Neural progenitor cell (in vitro differentiated cells): ENCODE measurements at regions not wholly inside any gene's neighbourhood (a gene's known extent, or its start where the extent isn't known, plus 50 kb on each side); places are given as distances from the start of the nearest gene placed in this dataset.

Experiments
- DNase-seq: peaks from one replicate; pipeline ENCODE4 v3.0.0-alpha.2; 2016; ENCODE audit warnings: low spot score
- H2AFZ ChIP-seq: fragments of 200-600 bp; sonication (generic); replicated peaks from 2 replicates; pipeline ENCODE4 v1.6.1; 2016; ENCODE audit warnings: antibody characterized with exemption
- H3F3A ChIP-seq: fragments of 200-600 bp; sonication (generic); 2 replicates; pipeline ENCODE4 v1.6.1; 2016; ENCODE audit warnings: antibody characterized with exemption, low read depth
- H3K27ac ChIP-seq: fragments of 200-600 bp; sonication (generic); 2 replicates; pipeline ENCODE4 v1.5.1; 2016; ENCODE audit warnings: mild to moderate bottlenecking
- H3K27me3 ChIP-seq: fragments of 200-600 bp; sonication (generic); 2 replicates; pipeline ENCODE4 v1.6.1; 2016; ENCODE audit warnings: mild to moderate bottlenecking, moderate library complexity
- H3K36me3 ChIP-seq: fragments of 200-600 bp; sonication (generic); 2 replicates; pipeline ENCODE4 v1.5.1; 2016
- H3K4me1 ChIP-seq: fragments of 200-600 bp; sonication (generic); 2 replicates; pipeline ENCODE4 v1.6.1; 2016; ENCODE audit warnings: mixed run types
- H3K4me2 ChIP-seq: fragments of 200-600 bp; sonication (generic); 2 replicates; pipeline ENCODE4 v1.6.1; 2016
- H3K4me3 ChIP-seq: fragments of 200-600 bp; sonication (generic); 2 replicates; pipeline ENCODE4 v1.5.1; 2016
- H3K79me2 ChIP-seq: fragments of 200-600 bp; sonication (generic); 2 replicates; pipeline ENCODE4 v1.6.1; 2016; ENCODE audit warnings: low read depth
- H3K9ac ChIP-seq: fragments of 200-600 bp; sonication (generic); 2 replicates; pipeline ENCODE4 v1.6.1; 2016
- H3K9me3 ChIP-seq: fragments of 200-600 bp; sonication (generic); 2 replicates; pipeline ENCODE4 v1.5.1; 2016; ENCODE audit warnings: low read depth
- H4K20me1 ChIP-seq: fragments of 200-600 bp; sonication (generic); 2 replicates; pipeline ENCODE4 v1.6.1; 2016; ENCODE audit warnings: low read depth
- H3K27ac Mint-ChIP-seq: 3 replicates; pipeline ENCODE4 v1.8.0; 2021; ENCODE audit warnings: mixed read lengths
- H3K27me3 Mint-ChIP-seq: 2 replicates; pipeline ENCODE4 v1.8.0; 2022; ENCODE audit warnings: low read depth, mild to moderate bottlenecking, inconsistent platforms, moderate library complexity, mixed read lengths; ENCODE audit not compliant: insufficient read depth
- H3K36me3 Mint-ChIP-seq: 3 replicates; pipeline ENCODE4 v1.8.0; 2021; ENCODE audit warnings: mixed read lengths
- H3K4me1 Mint-ChIP-seq: 3 replicates; pipeline ENCODE4 v1.8.0; 2021; ENCODE audit warnings: mixed read lengths
- H3K4me3 Mint-ChIP-seq: 3 replicates; pipeline ENCODE4 v1.8.0; 2021; ENCODE audit warnings: mild to moderate bottlenecking, moderate library complexity, mixed read lengths
- H3K9me3 Mint-ChIP-seq: 3 replicates; pipeline ENCODE4 v1.8.0; 2020; ENCODE audit warnings: mixed read lengths
- EZH2 ChIP-seq: fragments of 200-600 bp; sonication (generic); IDR thresholded peaks from 2 replicates; pipeline ENCODE4 v1.6.1; 2017; ENCODE audit warnings: antibody characterized with exemption, mild to moderate bottlenecking, moderate library complexity
- EZH2phosphoT487 ChIP-seq: fragments of 200-600 bp; sonication (generic); IDR thresholded peaks from 2 replicates; pipeline ENCODE4 v1.6.1; 2017; ENCODE audit warnings: antibody characterized with exemption
- TF ChIP-seq, protein P1 (sequence below): fragments of 200-600 bp; sonication (generic); IDR thresholded peaks from 2 replicates; pipeline ENCODE4 v1.5.1; 2017; ENCODE audit warnings: antibody characterized with exemption, mild to moderate bottlenecking

DNA sequence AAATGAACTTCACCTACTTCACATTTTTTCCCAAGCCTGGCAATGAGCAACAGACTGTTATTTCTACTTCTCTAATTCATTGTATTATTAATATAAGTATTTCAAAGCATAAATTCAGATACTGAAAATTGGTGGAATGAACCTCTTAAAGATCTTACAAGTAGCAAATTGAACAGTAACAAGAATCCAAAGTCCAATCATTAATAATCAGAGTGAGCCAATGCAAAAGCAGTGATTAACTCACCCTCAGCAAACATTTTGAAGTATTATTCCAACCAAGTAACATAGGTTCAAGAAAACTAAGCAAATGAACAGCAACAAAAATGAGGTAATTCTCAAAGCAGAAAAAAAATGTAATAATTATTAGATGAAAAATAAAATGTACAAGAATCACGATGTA lies 288.1 kb upstream of the ZC3H15 start:
- no peak overlapping the region for H3K4me3 Mint-ChIP-seq
- no peaks in the 10 kb centered on the region for H3K79me2 ChIP-seq
- H3K27me3 ChIP-seq: no peaks in the 10 kb centered on the region
- no peak overlapping the region for H2AFZ ChIP-seq
- H3K4me1 Mint-ChIP-seq: no peaks in the 10 kb centered on the region
- H3K27me3 Mint-ChIP-seq: no peaks in the 10 kb centered on the region
- no peaks in the 10 kb centered on the region for H3K9me3 Mint-ChIP-seq
- peaks cover 6% of the 10 kb centered on the region for H3K4me1 ChIP-seq
- no peaks in the 10 kb centered on the region for H3K36me3 Mint-ChIP-seq
- no peak overlapping the region for H3K27ac Mint-ChIP-seq
- no peaks in the 10 kb centered on the region for H3F3A ChIP-seq
- no peak overlapping the region for H3K4me2 ChIP-seq
- H3K36me3 ChIP-seq: no peaks in the 10 kb centered on the region
- H3K27ac ChIP-seq: no peak overlapping the region
- H3K9me3 ChIP-seq: no peaks in the 10 kb centered on the region
- no peak for DNase-seq
- no peak overlapping the region for H3K4me3 ChIP-seq
- no peak overlapping the region for H3K9ac ChIP-seq
- H4K20me1 ChIP-seq: no peaks in the 10 kb centered on the region
- no peak for TF ChIP-seq EZH2
- TF ChIP-seq EZH2phosphoT487: no peak
- TF ChIP-seq, protein P1, sequence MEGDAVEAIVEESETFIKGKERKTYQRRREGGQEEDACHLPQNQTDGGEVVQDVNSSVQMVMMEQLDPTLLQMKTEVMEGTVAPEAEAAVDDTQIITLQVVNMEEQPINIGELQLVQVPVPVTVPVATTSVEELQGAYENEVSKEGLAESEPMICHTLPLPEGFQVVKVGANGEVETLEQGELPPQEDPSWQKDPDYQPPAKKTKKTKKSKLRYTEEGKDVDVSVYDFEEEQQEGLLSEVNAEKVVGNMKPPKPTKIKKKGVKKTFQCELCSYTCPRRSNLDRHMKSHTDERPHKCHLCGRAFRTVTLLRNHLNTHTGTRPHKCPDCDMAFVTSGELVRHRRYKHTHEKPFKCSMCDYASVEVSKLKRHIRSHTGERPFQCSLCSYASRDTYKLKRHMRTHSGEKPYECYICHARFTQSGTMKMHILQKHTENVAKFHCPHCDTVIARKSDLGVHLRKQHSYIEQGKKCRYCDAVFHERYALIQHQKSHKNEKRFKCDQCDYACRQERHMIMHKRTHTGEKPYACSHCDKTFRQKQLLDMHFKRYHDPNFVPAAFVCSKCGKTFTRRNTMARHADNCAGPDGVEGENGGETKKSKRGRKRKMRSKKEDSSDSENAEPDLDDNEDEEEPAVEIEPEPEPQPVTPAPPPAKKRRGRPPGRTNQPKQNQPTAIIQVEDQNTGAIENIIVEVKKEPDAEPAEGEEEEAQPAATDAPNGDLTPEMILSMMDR: no peak

DNA sequence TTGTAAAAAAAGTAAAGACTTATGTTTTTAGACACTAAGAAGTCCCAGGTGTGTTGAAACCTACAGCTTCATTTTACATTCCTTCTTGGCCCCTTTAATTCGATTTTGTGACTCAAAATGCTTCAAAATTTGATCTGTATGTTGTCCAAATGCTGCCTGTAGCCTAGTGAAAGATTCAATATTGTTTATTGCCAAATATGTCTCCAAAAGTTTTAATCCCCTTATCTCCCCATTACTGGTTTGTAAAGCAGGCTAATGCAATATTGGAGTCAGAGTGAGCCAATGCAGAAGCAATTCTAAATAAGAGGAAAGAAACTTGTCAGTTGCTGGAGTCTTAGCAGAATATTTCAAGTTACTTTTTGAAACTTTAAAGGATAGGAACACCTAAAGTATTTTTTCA lies 287.0 kb upstream of the ZC3H15 start:
- no peaks in the 10 kb centered on the region for H3F3A ChIP-seq
- H3K4me3 Mint-ChIP-seq: no peak overlapping the region
- H3K36me3 ChIP-seq: no peaks in the 10 kb centered on the region
- H3K4me1 ChIP-seq: peaks cover 6% of the 10 kb centered on the region
- H4K20me1 ChIP-seq: no peaks in the 10 kb centered on the region
- H3K36me3 Mint-ChIP-seq: no peaks in the 10 kb centered on the region
- H3K9ac ChIP-seq: no peak overlapping the region
- no peaks in the 10 kb centered on the region for H3K9me3 Mint-ChIP-seq
- H3K27ac ChIP-seq: peak overlapping the region; percentile 15
- H3K79me2 ChIP-seq: no peaks in the 10 kb centered on the region
- no peaks in the 10 kb centered on the region for H3K4me1 Mint-ChIP-seq
- H3K27ac Mint-ChIP-seq: no peak overlapping the region
- H2AFZ ChIP-seq: no peak overlapping the region
- H3K27me3 Mint-ChIP-seq: no peaks in the 10 kb centered on the region
- H3K27me3 ChIP-seq: no peaks in the 10 kb centered on the region
- TF ChIP-seq EZH2phosphoT487 (no peak), EZH2 (no peak)
- TF ChIP-seq, protein P1: no peak
- no peaks in the 10 kb centered on the region for H3K9me3 ChIP-seq
- no peak overlapping the region for H3K4me3 ChIP-seq
- DNase-seq: no peak
- no peak overlapping the region for H3K4me2 ChIP-seq

GRCh38 chr2:186201371-186201770 lies 284.7 kb upstream of the ZC3H15 start:
- H4K20me1 ChIP-seq: no peaks in the 10 kb centered on the region
- no peak overlapping the region for H2AFZ ChIP-seq
- H3K79me2 ChIP-seq: no peaks in the 10 kb centered on the region
- TF ChIP-seq, protein P1: no peak
- TF ChIP-seq EZH2: no peak
- TF ChIP-seq EZH2phosphoT487: no peak
- no peaks in the 10 kb centered on the region for H3K27me3 ChIP-seq
- no peak overlapping the region for H3K27ac ChIP-seq
- H3F3A ChIP-seq: no peaks in the 10 kb centered on the region
- Mint-ChIP-seq H3K9me3 (no peaks in the 10 kb centered on the region), H3K27me3 (no peaks in the 10 kb centered on the region), H3K4me3 (no peak overlapping the region), H3K27ac (no peak overlapping the region), H3K4me1 (no peaks in the 10 kb centered on the region), H3K36me3 (no peaks in the 10 kb centered on the region)
- DNase-seq: peak; percentile 15
- H3K36me3 ChIP-seq: no peaks in the 10 kb centered on the region
- no peak overlapping the region for H3K4me2 ChIP-seq
- no peaks in the 10 kb centered on the region for H3K9me3 ChIP-seq
- no peak overlapping the region for H3K9ac ChIP-seq
- peaks cover 6% of the 10 kb centered on the region for H3K4me1 ChIP-seq
- H3K4me3 ChIP-seq: no peak overlapping the region
